ENCODE measurements at regions not wholly inside any gene's neighbourhood (a gene's known extent, or its start where the extent isn't known, plus 50 kb on each side); places are given as distances from the start of the nearest gene placed in this dataset.

GRCh38 chr3:150140614-150141321 lies 170.1 kb upstream of the PFN2 start:
- Histone ChIP-seq H3K4me2 (no peak overlapping the region), H3K36me3 (replicated peaks; ENCODE audit: insufficient read depth, low read depth) (no peaks in the 10 kb centered on the region), H3K4me1 (ENCODE audit: insufficient read depth) (no peaks in the 10 kb centered on the region), H3K79me2 (no peaks in the 10 kb centered on the region), H4K20me1 (ENCODE audit: insufficient read depth, poor library complexity, severe bottlenecking) (no peaks in the 10 kb centered on the region), H3K27me3 (no peaks in the 10 kb centered on the region), H2AFZ (no peak overlapping the region), H3K27ac (no peak overlapping the region), H3K4me3 (no peak overlapping the region), H3K9me3 (ENCODE audit: low read depth) (no peaks in the 10 kb centered on the region), H3K9me2 (replicated peaks; ENCODE audit: insufficient read depth) (no peaks in the 10 kb centered on the region)
- DNase-seq (ENCODE audit: low spot score) = no peak
- WGBS (ENCODE audit: low lambda C conversion rate, missing lambda C conversion rate) = 96% methylated on average over 14 of the region's 14 CpGs
- no peak for TF ChIP-seq EZH2 (IDR thresholded peaks at IDR 0.05; ENCODE audit: borderline replicate concordance)
- no peak for TF ChIP-seq CTCF (IDR thresholded peaks at IDR 0.05; ENCODE audit: poor library complexity)
- no peak for TF ChIP-seq EZH2phosphoT487 (IDR thresholded peaks at IDR 0.05; ENCODE audit: low read depth, severe bottlenecking, unreplicated experiment)

- 96% methylated on average over 3 of the region's 3 CpGs for WGBS (ENCODE audit: low lambda C conversion rate, missing lambda C conversion rate)
- TF ChIP-seq CTCF (IDR thresholded peaks at IDR 0.05; ENCODE audit: poor library complexity) (no peak), EZH2phosphoT487 (IDR thresholded peaks at IDR 0.05; ENCODE audit: low read depth, severe bottlenecking, unreplicated experiment) (no peak), EZH2 (IDR thresholded peaks at IDR 0.05; ENCODE audit: borderline replicate concordance) (no peak)
- no peaks in the 10 kb centered on the region for H3K9me3 ChIP-seq (ENCODE audit: low read depth)
- H3K4me1 ChIP-seq (ENCODE audit: insufficient read depth) = no peaks in the 10 kb centered on the region
- no peaks in the 10 kb centered on the region for H3K27me3 ChIP-seq
- no peak overlapping the region for H2AFZ ChIP-seq
- no peak overlapping the region for H3K27ac ChIP-seq
- H3K4me2 ChIP-seq = no peak overlapping the region
- no peaks in the 10 kb centered on the region for H3K79me2 ChIP-seq
- no peaks in the 10 kb centered on the region for H3K36me3 ChIP-seq (replicated peaks; ENCODE audit: insufficient read depth, low read depth)
- no peak overlapping the region for H3K4me3 ChIP-seq
- DNase-seq (ENCODE audit: low spot score) = no peak
- no peaks in the 10 kb centered on the region for H3K9me2 ChIP-seq (replicated peaks; ENCODE audit: insufficient read depth)
- H4K20me1 ChIP-seq (ENCODE audit: insufficient read depth, poor library complexity, severe bottlenecking) = no peaks in the 10 kb centered on the region
Measured at GRCh38 chr3:150138824-150139223, 168.1 kb upstream of the PFN2 start.

- Histone ChIP-seq H3K9me2 (replicated peaks; ENCODE audit: insufficient read depth) (no peaks in the 10 kb centered on the region), H3K4me3 (no peak overlapping the region), H3K79me2 (no peaks in the 10 kb centered on the region), H3K9me3 (ENCODE audit: low read depth) (no peaks in the 10 kb centered on the region), H2AFZ (no peak overlapping the region), H3K4me2 (no peak overlapping the region), H3K27me3 (no peaks in the 10 kb centered on the region), H3K36me3 (replicated peaks; ENCODE audit: insufficient read depth, low read depth) (no peaks in the 10 kb centered on the region), H3K4me1 (ENCODE audit: insufficient read depth) (no peaks in the 10 kb centered on the region), H4K20me1 (ENCODE audit: insufficient read depth, poor library complexity, severe bottlenecking) (no peaks in the 10 kb centered on the region), H3K27ac (no peak overlapping the region)
- no peak for DNase-seq (ENCODE audit: low spot score)
- TF ChIP-seq CTCF (IDR thresholded peaks at IDR 0.05; ENCODE audit: poor library complexity) (no peak), EZH2 (IDR thresholded peaks at IDR 0.05; ENCODE audit: borderline replicate concordance) (no peak), EZH2phosphoT487 (IDR thresholded peaks at IDR 0.05; ENCODE audit: low read depth, severe bottlenecking, unreplicated experiment) (no peak)
Measured at GRCh38 chr3:150136242-150136641, 165.5 kb upstream of the PFN2 start.

All from hepatocyte (in vitro differentiated cells).